Activated CD4-positive, alpha-beta T cell treated with anti-CD3 and anti-CD28 coated beads, Interleukin-2, amount 10 ng/mL, durations not matched to agents 7 days and 5 days (primary cell): ENCODE measurements at regions not wholly inside any gene's neighbourhood (a gene's known extent, or its start where the extent isn't known, plus 50 kb on each side); places are given as distances from the start of the nearest gene placed in this dataset.
"Not testable (repeated sequence)": the region's sequence is repeated elsewhere in the genome, so short reads cannot be mapped to it uniquely, and the experiment has no call there.

Source experiments
- CTCF ChIA-PET: fragments of 350-600 bp; sonication (Branson Sonifier 250); formaldehyde crosslinking; loops from one replicate; lab custom pipeline; 2021; ENCODE audit warnings: antibody characterized with exemption; lab: Charles Lee
- POLR2A ChIA-PET: fragments of 350-600 bp; sonication (Branson Sonifier 250); formaldehyde crosslinking; loops from one replicate; lab custom pipeline; 2021; ENCODE audit warnings: antibody characterized with exemption; lab: Charles Lee
- DNase-seq: peaks from one replicate; pipeline ENCODE4 v3.0.0-alpha.2; 2020
- H3K27ac Mint-ChIP-seq: one replicate; pipeline ENCODE4 v1.8.0; 2021; ENCODE audit warnings: mild to moderate bottlenecking, moderate library complexity, mixed read lengths
- H3K27me3 Mint-ChIP-seq: one replicate; pipeline ENCODE4 v1.8.0; 2021; ENCODE audit warnings: mixed read lengths
- H3K36me3 Mint-ChIP-seq: one replicate; pipeline ENCODE4 v1.8.0; 2021; ENCODE audit warnings: low read depth, mixed read lengths
- H3K4me1 Mint-ChIP-seq: one replicate; pipeline ENCODE4 v1.8.0; 2021; ENCODE audit warnings: mixed read lengths
- H3K4me3 Mint-ChIP-seq: one replicate; pipeline ENCODE4 v1.8.0; 2021; ENCODE audit warnings: mild to moderate bottlenecking, moderate library complexity, mixed read lengths
- H3K9me3 Mint-ChIP-seq: one replicate; pipeline ENCODE4 v1.8.0; 2021; ENCODE audit warnings: mixed read lengths

DNA sequence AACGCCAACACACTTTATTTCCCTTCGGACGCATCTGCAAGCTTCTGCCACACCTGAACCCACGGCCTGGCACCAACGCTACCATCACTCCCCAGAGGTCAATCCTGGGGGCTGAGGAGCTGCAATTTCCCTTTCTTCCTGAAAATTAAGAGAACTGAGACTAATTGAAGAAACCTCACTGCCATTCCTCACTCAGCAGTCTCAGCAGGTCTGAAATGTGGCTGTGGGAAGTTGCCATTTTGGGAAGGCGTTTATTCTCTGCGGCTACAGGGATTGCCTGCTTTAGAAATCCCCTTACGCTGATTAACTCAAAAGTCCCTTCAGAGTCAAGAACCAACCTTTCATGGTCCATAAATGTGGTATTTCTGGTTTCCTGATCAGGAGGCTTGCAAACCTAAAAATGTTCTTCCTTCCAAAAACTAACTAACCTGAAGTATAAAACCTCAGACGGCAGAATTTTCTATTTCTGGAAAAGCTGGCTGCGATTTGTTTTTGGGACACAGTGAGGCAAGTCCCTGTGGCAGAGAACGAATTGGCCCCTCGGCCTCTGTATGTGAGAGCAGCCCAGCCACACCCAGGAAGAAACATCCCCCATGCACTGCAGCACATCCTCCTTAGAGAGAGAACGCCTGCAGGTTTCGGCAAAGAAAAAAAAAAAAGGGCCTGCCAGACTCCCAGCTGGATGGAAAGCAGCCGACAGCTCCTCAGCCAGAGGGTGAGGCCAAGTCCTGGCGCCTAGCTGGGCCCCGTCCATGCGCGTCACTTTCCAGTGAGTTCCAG is 5404.8 kb upstream of the TPTE start:
- POLR2A ChIA-PET, H3K36me3 Mint-ChIP-seq, H3K27ac Mint-ChIP-seq, H3K4me1 Mint-ChIP-seq, H3K27me3 Mint-ChIP-seq, H3K9me3 Mint-ChIP-seq, H3K4me3 Mint-ChIP-seq, DNase-seq, CTCF ChIA-PET: not testable (repeated sequence)

- H3K9me3 Mint-ChIP-seq, H3K27me3 Mint-ChIP-seq, H3K27ac Mint-ChIP-seq, CTCF ChIA-PET, H3K4me1 Mint-ChIP-seq, DNase-seq, H3K36me3 Mint-ChIP-seq, POLR2A ChIA-PET, H3K4me3 Mint-ChIP-seq: not testable (repeated sequence)
Measured at GRCh38 chr21:5117135-5117534, 5404.2 kb upstream of the TPTE start.

DNA sequence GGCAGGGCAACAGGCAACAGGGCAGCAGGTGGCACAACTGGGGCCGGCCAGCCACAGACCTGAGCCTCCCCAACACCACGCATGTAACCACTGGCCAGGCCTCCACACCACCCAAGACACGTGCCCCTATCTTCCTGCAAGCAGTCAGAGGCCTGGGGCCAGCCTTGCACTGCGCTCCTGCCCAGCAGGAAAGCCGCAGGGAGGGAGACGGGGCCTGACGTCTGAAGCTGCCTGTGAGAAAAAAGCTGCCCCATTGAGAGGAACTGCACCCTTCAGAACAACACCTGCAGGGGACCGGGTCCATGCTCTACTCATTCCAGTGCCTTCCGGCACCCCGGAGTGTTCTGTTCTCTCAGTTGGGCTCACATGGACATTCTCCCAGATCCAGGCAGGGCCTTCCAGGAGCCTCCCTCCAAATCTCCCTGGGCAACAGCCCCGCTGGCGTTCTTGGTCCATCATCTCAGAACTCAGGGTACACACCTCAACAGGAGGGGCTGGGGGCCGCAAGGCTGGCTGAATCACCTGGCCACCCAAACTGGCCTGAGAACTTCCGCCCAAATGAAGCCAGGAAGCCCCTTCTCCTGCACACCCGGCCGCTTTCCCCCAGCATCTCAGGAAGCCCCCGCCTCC is 5403.6 kb upstream of the TPTE start:
- H3K36me3 Mint-ChIP-seq, POLR2A ChIA-PET, H3K27me3 Mint-ChIP-seq, H3K4me1 Mint-ChIP-seq, H3K27ac Mint-ChIP-seq, DNase-seq, CTCF ChIA-PET, H3K9me3 Mint-ChIP-seq, H3K4me3 Mint-ChIP-seq: not testable (repeated sequence)

GRCh38 chr21:5118296-5118679 is 5403.1 kb upstream of the TPTE start:
- H3K4me3 Mint-ChIP-seq, POLR2A ChIA-PET: not testable (repeated sequence)

GRCh38 chr21:5119179-5119578 is 5402.2 kb upstream of the TPTE start:
- DNase-seq, CTCF ChIA-PET, H3K9me3 Mint-ChIP-seq, POLR2A ChIA-PET, H3K4me3 Mint-ChIP-seq, H3K36me3 Mint-ChIP-seq, H3K27ac Mint-ChIP-seq, H3K27me3 Mint-ChIP-seq, H3K4me1 Mint-ChIP-seq: not testable (repeated sequence)

More at GRCh38 chr21:5118296-5118679, 5403.1 kb upstream of the TPTE start:
- H3K36me3 Mint-ChIP-seq, CTCF ChIA-PET, H3K27ac Mint-ChIP-seq, H3K27me3 Mint-ChIP-seq, H3K4me1 Mint-ChIP-seq, H3K9me3 Mint-ChIP-seq: not testable (repeated sequence)
- peak; percentile 9 for DNase-seq

DNA sequence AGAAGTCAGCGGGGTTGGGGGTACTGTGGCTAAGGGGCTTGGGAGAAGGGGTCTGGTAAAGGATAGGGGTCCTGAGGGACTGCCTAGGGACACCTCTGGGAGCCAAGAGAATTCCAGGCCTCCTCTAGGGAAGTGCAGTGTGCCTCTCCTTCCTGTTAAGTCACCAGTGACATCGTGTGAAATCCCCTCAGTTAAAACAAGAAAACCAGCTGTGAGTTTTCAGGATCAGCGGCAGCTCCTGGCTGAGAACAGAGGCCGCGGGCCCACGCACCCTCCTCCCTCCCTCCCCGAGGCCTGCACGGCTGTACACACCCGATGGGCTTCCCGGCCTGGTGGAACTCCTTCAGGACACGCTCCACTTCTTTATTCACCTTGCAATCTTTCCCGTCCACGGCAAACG is 5400.0 kb upstream of the TPTE start:
- H3K9me3 Mint-ChIP-seq, H3K4me1 Mint-ChIP-seq, POLR2A ChIA-PET, H3K4me3 Mint-ChIP-seq, H3K27me3 Mint-ChIP-seq, H3K36me3 Mint-ChIP-seq, DNase-seq, H3K27ac Mint-ChIP-seq, CTCF ChIA-PET: not testable (repeated sequence)

- H3K4me1 Mint-ChIP-seq, H3K36me3 Mint-ChIP-seq, CTCF ChIA-PET, POLR2A ChIA-PET, H3K27ac Mint-ChIP-seq, H3K4me3 Mint-ChIP-seq, DNase-seq, H3K27me3 Mint-ChIP-seq, H3K9me3 Mint-ChIP-seq: not testable (repeated sequence)
Measured at GRCh38 chr21:5121849-5122248, 5399.5 kb upstream of the TPTE start.

DNA sequence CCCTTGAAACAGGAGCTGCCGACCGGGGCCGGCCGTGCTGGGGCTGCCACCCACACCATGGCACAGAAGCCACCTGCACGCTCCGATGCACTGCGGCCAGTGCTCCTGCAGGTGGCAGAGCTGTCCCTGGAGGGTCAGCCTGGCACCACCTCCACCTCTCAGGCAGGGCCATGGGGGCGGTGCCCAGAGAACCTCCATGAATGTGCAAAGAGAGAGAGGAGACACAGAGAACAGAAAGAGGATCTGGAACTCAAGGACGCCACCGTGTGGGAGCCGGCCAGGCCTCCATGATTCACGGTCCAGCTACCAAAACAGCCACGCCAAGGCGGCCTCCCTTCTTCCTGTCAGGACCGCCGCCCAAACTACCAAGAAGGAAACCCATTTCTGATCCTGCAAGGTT is 5397.7 kb upstream of the TPTE start:
- H3K36me3 Mint-ChIP-seq, H3K9me3 Mint-ChIP-seq, H3K4me1 Mint-ChIP-seq, CTCF ChIA-PET, H3K4me3 Mint-ChIP-seq, POLR2A ChIA-PET, H3K27me3 Mint-ChIP-seq, H3K27ac Mint-ChIP-seq: not testable (repeated sequence)
- DNase-seq = peak; percentile 75

DNA sequence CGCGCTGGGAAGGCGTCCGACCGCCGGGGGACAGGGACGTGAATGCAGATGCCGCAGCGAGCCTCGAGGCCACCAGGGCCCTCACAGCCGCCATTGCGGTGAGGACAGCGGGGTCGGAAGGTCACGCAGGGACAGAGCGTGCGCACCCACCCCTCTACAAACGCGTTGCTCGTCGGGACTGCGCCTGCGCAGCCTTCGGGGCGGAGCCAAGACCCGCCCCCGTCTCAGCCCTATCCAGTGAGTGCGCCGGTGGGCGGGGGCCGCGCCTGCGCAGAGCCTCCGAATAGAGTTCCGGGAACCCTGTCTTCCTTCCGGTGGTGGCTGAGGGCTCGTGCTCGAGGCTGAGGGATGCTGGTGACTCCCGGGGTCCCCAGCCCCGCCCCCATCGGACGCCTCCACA is 5393.1 kb upstream of the TPTE start:
- H3K27ac Mint-ChIP-seq, H3K36me3 Mint-ChIP-seq, H3K27me3 Mint-ChIP-seq, H3K4me1 Mint-ChIP-seq, H3K9me3 Mint-ChIP-seq, CTCF ChIA-PET, POLR2A ChIA-PET: not testable (repeated sequence)
- peak overlapping the region; percentile 60 for H3K4me3 Mint-ChIP-seq
- DNase-seq = peak; percentile 95

GRCh38 chr21:5133824-5134223 is 5387.6 kb upstream of the TPTE start:
- DNase-seq, H3K27me3 Mint-ChIP-seq, H3K4me1 Mint-ChIP-seq, CTCF ChIA-PET, H3K9me3 Mint-ChIP-seq, H3K27ac Mint-ChIP-seq, H3K36me3 Mint-ChIP-seq, H3K4me3 Mint-ChIP-seq, POLR2A ChIA-PET: not testable (repeated sequence)

GRCh38 chr21:5136406-5136805 is 5385.0 kb upstream of the TPTE start:
- H3K9me3 Mint-ChIP-seq, H3K36me3 Mint-ChIP-seq, H3K27me3 Mint-ChIP-seq, DNase-seq, POLR2A ChIA-PET, H3K4me3 Mint-ChIP-seq, H3K4me1 Mint-ChIP-seq, H3K27ac Mint-ChIP-seq, CTCF ChIA-PET: not testable (repeated sequence)

DNA sequence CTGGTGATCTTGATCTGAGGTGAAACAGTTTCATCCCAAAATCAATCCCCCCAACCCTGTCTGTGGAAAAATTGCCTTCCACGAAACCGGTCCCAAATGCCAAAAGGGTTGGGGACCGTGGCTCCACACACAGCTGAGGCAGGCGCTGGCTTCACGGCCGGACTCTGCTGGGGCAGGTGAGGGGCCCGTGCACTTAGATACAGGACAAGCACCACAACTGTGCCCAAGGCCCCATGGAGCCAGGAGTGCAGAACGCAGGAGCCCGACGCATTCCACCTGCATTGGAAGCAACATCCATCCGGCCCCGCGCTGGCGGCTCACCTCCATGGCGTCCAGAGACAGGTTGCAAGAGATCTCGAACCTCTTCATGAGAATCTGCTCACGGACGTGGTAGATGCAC is 5384.4 kb upstream of the TPTE start:
- H3K36me3 Mint-ChIP-seq, POLR2A ChIA-PET, H3K27me3 Mint-ChIP-seq, H3K4me1 Mint-ChIP-seq, H3K4me3 Mint-ChIP-seq, CTCF ChIA-PET, DNase-seq, H3K27ac Mint-ChIP-seq, H3K9me3 Mint-ChIP-seq: not testable (repeated sequence)

DNA sequence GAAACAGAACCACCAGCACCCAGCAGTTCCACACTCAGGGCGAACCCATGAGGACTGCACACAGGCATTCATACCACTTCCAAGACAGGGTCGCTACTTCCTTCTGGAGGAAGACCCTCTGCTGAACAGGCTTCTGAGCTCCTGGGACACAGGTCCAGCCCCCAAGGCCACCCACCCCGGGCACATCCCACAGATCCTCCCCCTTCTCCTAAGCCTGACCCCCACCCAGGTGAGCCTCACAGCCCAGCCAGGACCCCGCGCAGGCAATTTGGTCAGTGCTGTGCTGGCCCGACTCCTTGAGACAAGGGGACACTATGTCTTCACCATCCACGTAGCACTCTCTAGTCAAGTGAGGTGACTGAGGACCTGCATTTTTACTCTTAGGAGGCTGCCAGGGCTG is 5382.7 kb upstream of the TPTE start:
- DNase-seq, H3K36me3 Mint-ChIP-seq, H3K9me3 Mint-ChIP-seq, H3K4me3 Mint-ChIP-seq, H3K27ac Mint-ChIP-seq, H3K4me1 Mint-ChIP-seq, H3K27me3 Mint-ChIP-seq, CTCF ChIA-PET, POLR2A ChIA-PET: not testable (repeated sequence)

- H3K27ac Mint-ChIP-seq, H3K27me3 Mint-ChIP-seq, H3K4me1 Mint-ChIP-seq, H3K36me3 Mint-ChIP-seq, CTCF ChIA-PET, POLR2A ChIA-PET, DNase-seq, H3K4me3 Mint-ChIP-seq, H3K9me3 Mint-ChIP-seq: not testable (repeated sequence)
Measured at GRCh38 chr21:5139528-5139927, 5381.9 kb upstream of the TPTE start.
